HepG2 (cell line): ENCODE measurements at regions not wholly inside any gene's neighbourhood (a gene's known extent, or its start where the extent isn't known, plus 50 kb on each side); places are given as distances from the start of the nearest gene placed in this dataset.
A peak's percentile ranks its signal among the peaks of the same experiment; 100 is the strongest.

Source experiments
- ATAC-seq: fragments of 200-7000 bp; cut with Tn5 transposase; 3 replicates; pipeline ENCODE4 v1.9.1; 2020; ENCODE audit warnings: mild to moderate bottlenecking, moderate library complexity
- BruUV-seq: library from RNA; stranded (reverse); fragments of 400-500 nt; replicated peaks from 2 replicates; lab custom pipeline; 2021; lab: Mats Ljungman, UMichigan
- CTCF ChIA-PET: fragments of 300-600 bp; formaldehyde crosslinking; extraction: SDS; loops from one replicate; lab custom pipeline; 2021; ENCODE audit warnings: low total read pairs, inconsistent platforms, low intra/inter-chr PET ratio; lab: Yijun Ruan, JAX
- POLR2A ChIA-PET: fragments of 350-600 bp; sonication (Branson Sonifier 250); formaldehyde crosslinking; loops from one replicate; lab custom pipeline; 2020; ENCODE audit warnings: antibody characterized with exemption, inconsistent platforms; lab: Yijun Ruan, JAX
- DNase-seq: peaks from one replicate; pipeline ENCODE4 v3.0.0-alpha.2; 2015; ENCODE audit warnings: low spot score
- FAIRE-seq: peaks from 3 replicates; lab custom pipeline; 2011; peaks lifted over from hg19 to GRCh38; lab: Jason Lieb, UNC
- H2AFZ ChIP-seq: one replicate; pipeline ENCODE4 v1.6.1; 2011; ENCODE audit warnings: low read length, inconsistent platforms
- H3K27ac ChIP-seq: fragments of 300-600 bp; 3 replicates; pipeline ENCODE4 v1.8.0; 2011; ENCODE audit warnings: mixed run types, mild to moderate bottlenecking, mixed read lengths, low read length, inconsistent platforms; ENCODE audit not compliant: insufficient read depth; ENCODE audit errors: extremely low read length
- H3K27me3 ChIP-seq, 2 experiments: fragments of 200-600 bp in 1 of 2; 2 replicates in 1 of 2; 3 replicates in 1 of 2; pipeline versions ENCODE4 v1.6.0 to v1.8.0; 2011; ENCODE audit warnings: low read length in 2 of 2, mild to moderate bottlenecking in 2 of 2, moderate library complexity in 2 of 2, inconsistent platforms in 1 of 2; ENCODE audit not compliant: insufficient read depth in 2 of 2, control insufficient read depth in 1 of 2
- H3K36me3 ChIP-seq, 2 experiments: fragments of 200-600 bp in 1 of 2; replicated peaks in 1 of 2; 2 replicates in 1 of 2; 3 replicates in 1 of 2; pipeline versions ENCODE4 v1.5.1 to v1.8.0; 2011; ENCODE audit warnings: low read length in 2 of 2, inconsistent platforms in 1 of 2; ENCODE audit not compliant: insufficient read depth in 2 of 2, control insufficient read depth in 1 of 2
- H3K4me1 ChIP-seq: 2 replicates; pipeline ENCODE4 v1.5.1; 2012; ENCODE audit warnings: low read length, inconsistent platforms; ENCODE audit not compliant: insufficient read depth
- H3K4me2 ChIP-seq: 2 replicates; pipeline ENCODE4 v1.6.0; 2011; ENCODE audit warnings: low read depth, low read length, inconsistent platforms
- H3K4me3 ChIP-seq, 3 experiments: fragments of 200-600 bp in 1 of 3; sonication (generic), shearing (Covaris generic) in 1 of 3; replicated peaks in 1 of 3; 2 replicates each; pipeline ENCODE4 v1.5.1; 2011 to 2016; ENCODE audit warnings: low read length in 3 of 3, inconsistent platforms in 2 of 3, low read depth in 2 of 3, mild to moderate bottlenecking in 2 of 3, control low read depth in 1 of 3, mixed read lengths in 1 of 3; ENCODE audit not compliant: insufficient read depth in 1 of 3
- H3K79me2 ChIP-seq: one replicate; pipeline ENCODE4 v1.6.1; 2011; ENCODE audit warnings: low read length, inconsistent platforms; ENCODE audit not compliant: insufficient read depth
- H3K9ac ChIP-seq: 2 replicates; pipeline ENCODE4 v1.6.0; 2011; ENCODE audit warnings: mild to moderate bottlenecking, low read depth, low read length, inconsistent platforms; ENCODE audit not compliant: insufficient read depth
- H3K9me3 ChIP-seq: 2 replicates; pipeline ENCODE4 v1.5.1; 2012; ENCODE audit warnings: mild to moderate bottlenecking, low read length
- H4K20me1 ChIP-seq: 2 replicates; pipeline ENCODE4 v1.6.0; 2011; ENCODE audit warnings: inconsistent platforms, mild to moderate bottlenecking, low read length, moderate library complexity; ENCODE audit not compliant: insufficient read depth
- CREBL2 ChIP-seq: sonication (generic); formaldehyde crosslinking; IDR thresholded peaks from 2 replicates; pipeline ENCODE4 v1.8.1; 2023; ENCODE audit warnings: missing genetic modification reagents, mild to moderate bottlenecking, borderline replicate concordance
- GATAD2A ChIP-seq: IDR thresholded peaks from 2 replicates; pipeline ENCODE4 v1.6.1; 2016
- MAFF ChIP-seq: IDR thresholded peaks from 2 replicates; pipeline ENCODE4 v1.6.1; 2011; ENCODE audit warnings: low read depth, low read length, improper control_type of control experiment
- MAFK ChIP-seq, 2 experiments: IDR thresholded peaks in 1 of 2; conservative IDR thresholded peaks in 1 of 2; 2 replicates each; pipeline ENCODE4 v1.6.1; 2011; ENCODE audit warnings: improper control_type of control experiment in 2 of 2, low read length in 2 of 2
- MLXIP ChIP-seq: sonication (generic); formaldehyde crosslinking; IDR thresholded peaks from 2 replicates; pipeline ENCODE4 v1.9.0; 2021; ENCODE audit warnings: missing genetic modification reagents, borderline replicate concordance
- ZC3H4 ChIP-seq: sonication (generic); formaldehyde crosslinking; IDR thresholded peaks from 2 replicates; pipeline ENCODE4 v1.4.0; 2020; ENCODE audit warnings: missing genetic modification reagents, borderline replicate concordance
- ZNF292 ChIP-seq: sonication (generic); formaldehyde crosslinking; IDR thresholded peaks from 2 replicates; pipeline ENCODE4 v1.8.1; 2022; ENCODE audit warnings: mild to moderate bottlenecking, low read depth, missing genetic modification reagents, borderline replicate concordance
- ZNF772 ChIP-seq: sonication (generic); formaldehyde crosslinking; IDR thresholded peaks from 2 replicates; pipeline ENCODE4 v1.5.0; 2020; ENCODE audit warnings: mild to moderate bottlenecking, missing genetic modification reagents
- WGBS: methylation state at CpG from one replicate; pipeline ENCODE4 v1.1.6; 2017; ENCODE audit warnings: low lambda C conversion rate; 5-methylcytosine and 5-hydroxymethylcytosine counted together
- in situ Hi-C: cut with HindIII; loops from 2 replicates; pipeline ENCODE4 v1.10.0; 2017; ENCODE audit warnings: low pct_unique_long_range_greater_than_20kb; ENCODE audit not compliant: extremely low pct_ligation_motif_present
- intact Hi-C: fragments of 100-400 bp; cut with micrococcal nuclease; formaldehyde crosslinking; loops from one replicate; pipeline ENCODE4 v1.10.0; 2022; ENCODE audit not compliant: unreplicated experiment

GRCh38 chr21:23067672-23068071 lies 2069.5 kb downstream of the NCAM2 start (continued):
- TF ChIP-seq MLXIP (CRISPR knock-in tag) (no peak), GATAD2A (CRISPR knock-in tag) (no peak), ZNF292 (CRISPR knock-in tag) (no peak), ZC3H4 (CRISPR knock-in tag) (no peak), CREBL2 (CRISPR knock-in tag) (no peak)

- ChIA-PET POLR2A (no interaction called here), CTCF (no interaction called here)
- Histone ChIP-seq H3K9me3 (peaks cover 86% of the 10 kb centered on the region), H3K4me2 (no peak overlapping the region), H4K20me1 (no peaks in the 10 kb centered on the region), H3K36me3 (no peaks in the 10 kb centered on the region), H2AFZ (no peak overlapping the region), H3K4me1 (no peaks in the 10 kb centered on the region), H3K27ac (no peak overlapping the region), H3K27me3 (no peaks in the 10 kb centered on the region), H3K79me2 (no peaks in the 10 kb centered on the region), H3K9ac (no peak overlapping the region), H3K4me3 (no peak overlapping the region)
- intact Hi-C loops (no loop called here), in situ Hi-C loops (no loop called here)
- no peak for ATAC-seq
- DNase-seq, result no peak
- TF ChIP-seq ZNF772 (CRISPR knock-in tag) (no peak), MAFF (peak; percentile 61; the same call in 1 of the 2 replicates), MAFK (conservative IDR thresholded peaks at IDR 0.05 in 1 of 2, IDR thresholded peaks at IDR 0.05 in 1 of 2; ENCODE audit: low read length in 2 of 2) (peak; percentile 62; a peak in 3 of 4 replicates)
- 16% methylated on average over 2 of the region's 2 CpGs for WGBS
- BruUV-seq, result no TSS peak
- no peak for FAIRE-seq
Measured at GRCh38 chr21:23083242-23083641, 2085.0 kb downstream of the NCAM2 start.
